ENCODE measurements at regions not wholly inside any gene's neighbourhood (a gene's known extent, or its start where the extent isn't known, plus 50 kb on each side); places are given as distances from the start of the nearest gene placed in this dataset.

- no peaks in the 10 kb centered on the region for H3K23me2 ChIP-seq (ENCODE audit: insufficient read length, low read depth, low read length, poor library complexity, severe bottlenecking)
- H4K5ac ChIP-seq (ENCODE audit: insufficient read length, low read depth, low read length): no peak overlapping the region
- Mint-ChIP-seq H3K4me3 (no peak overlapping the region), H3K4me1 (peaks cover 11 to 19% of the 10 kb centered on the region in 2 experiments), H3K27me3 (ENCODE audit: low read depth) (peaks cover 23% of the 10 kb centered on the region), H3K27ac (0 out of 7 replicates have a peak overlapping the region, but pooled peaks of 1 of the 3 experiments have one; percentile 13), H3K9me3 (peaks cover 3% of the 10 kb centered on the region in 2 experiments; a peak in 3 of 5 replicates), H3K36me3 (ENCODE audit: insufficient read depth in 1 of 3, low read depth in 3 of 3) (no peaks in the 10 kb centered on the region)
- no peak overlapping the region for H3K23ac ChIP-seq (ENCODE audit: insufficient read length, low read depth, low read length)
- WGBS (ENCODE audit: extremely low coverage, insufficient read length, low lambda C conversion rate): no CpG with 5 or more reads among the region's 8 CpGs
- H2BK5ac ChIP-seq (ENCODE audit: insufficient read length, low read length): no peak overlapping the region
- H3K56ac ChIP-seq (ENCODE audit: insufficient read length, low read depth, low read length): no peak overlapping the region
- no peak overlapping the region for H3K4me2 ChIP-seq (ENCODE audit: insufficient read depth, insufficient read length, low read length)
- no peak for DNase-seq
- no peak overlapping the region for H3K27ac ChIP-seq (ENCODE audit: insufficient read length, low read depth, low read length)
- no peak overlapping the region for H3K9ac ChIP-seq (ENCODE audit: extremely low read depth, insufficient read length, low read length)
- no peak overlapping the region for H3K18ac ChIP-seq (ENCODE audit: insufficient read length, low read depth, low read length)
- H3K4me1 ChIP-seq (ENCODE audit: insufficient read depth, low read length): no peaks in the 10 kb centered on the region; the same call in 1 of the 2 replicates
- peak overlapping the region; percentile 24 for H2AFZ ChIP-seq (ENCODE audit: low read length)
- no peaks in the 10 kb centered on the region for H4K20me1 ChIP-seq (ENCODE audit: control insufficient read depth, insufficient read depth, insufficient read length)
- no peak overlapping the region for H2BK12ac ChIP-seq (ENCODE audit: insufficient read length, low read depth, low read length)
- no peak overlapping the region for H2BK20ac ChIP-seq (ENCODE audit: low read depth, low read length, poor library complexity, severe bottlenecking)
- H4K8ac ChIP-seq (replicated peaks; ENCODE audit: insufficient read length, low read depth, low read length): no peak overlapping the region
- no peak overlapping the region for H3K14ac ChIP-seq (ENCODE audit: insufficient read depth, low read length)
- TF ChIP-seq CTCF (conservative IDR thresholded peaks at IDR 0.05): no peak
- H3K79me2 ChIP-seq (ENCODE audit: insufficient read depth, low read length): no peaks in the 10 kb centered on the region
- H2BK120ac ChIP-seq (ENCODE audit: low read depth, low read length, poor library complexity, severe bottlenecking): no peak overlapping the region
- H3K4ac ChIP-seq (ENCODE audit: low read depth, low read length): no peak overlapping the region
- no peak overlapping the region for H4K91ac ChIP-seq (ENCODE audit: insufficient read length, low read depth, low read length)
- no peak overlapping the region for H3T11ph ChIP-seq (ENCODE audit: low read length)
- no peak overlapping the region for H2AK5ac ChIP-seq (ENCODE audit: insufficient read length, low read length)
- no peak overlapping the region for H2BK15ac ChIP-seq (ENCODE audit: low read depth, low read length)
- H3K79me1 ChIP-seq (ENCODE audit: insufficient read depth, low read depth, low read length, poor library complexity, severe bottlenecking): no peaks in the 10 kb centered on the region
- H3K9me3 ChIP-seq (ENCODE audit: control insufficient read depth, low read depth, low read length): no peaks in the 10 kb centered on the region
- no peaks in the 10 kb centered on the region for H3K27me3 ChIP-seq (ENCODE audit: insufficient read depth, low read length)
These were observed 112.5 kb upstream of the PRNP start for GRCh38 chr20:4573564-4574355.

Measured in H9 (cell line).